SIG-M5 (cell line): ENCODE measurements at regions not wholly inside any gene's neighbourhood (a gene's known extent, or its start where the extent isn't known, plus 50 kb on each side); places are given as distances from the start of the nearest gene placed in this dataset.
"Not testable (repeated sequence)": the region's sequence is repeated elsewhere in the genome, so short reads cannot be mapped to it uniquely, and the experiment has no call there.

Source experiments
- DNase-seq: peaks from one replicate; lab custom pipeline; 2025; lab: John Stamatoyannopoulos, UW

DNA sequence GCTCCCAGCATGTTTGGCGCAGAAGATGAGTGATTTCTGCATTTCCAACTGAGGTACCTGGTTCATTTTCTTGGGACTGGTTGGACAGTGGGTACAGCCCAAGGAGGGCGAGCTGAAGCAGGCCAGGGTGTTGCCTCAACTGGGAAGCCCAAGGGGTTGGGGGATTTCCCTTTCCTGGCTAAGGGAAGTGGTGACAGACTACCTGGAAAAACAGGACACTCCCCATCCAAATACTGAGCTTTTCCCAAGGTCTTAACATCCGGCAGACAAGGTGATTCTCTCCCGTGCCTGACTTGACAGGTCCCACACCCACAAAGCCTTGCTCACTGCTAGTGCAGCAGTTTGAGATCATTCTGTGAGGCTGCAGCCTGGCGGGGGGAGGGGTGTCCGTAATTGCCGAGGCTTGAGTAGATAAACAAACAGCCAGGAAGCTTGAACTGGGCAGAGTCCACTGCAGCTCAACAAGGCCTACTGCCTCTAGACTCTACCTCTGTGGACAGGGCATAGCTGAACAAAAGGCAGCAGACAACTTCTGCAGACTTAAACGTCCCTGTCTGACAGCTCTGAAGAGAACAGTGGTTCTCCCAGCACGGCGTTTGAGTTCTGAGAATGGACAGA, 307.7 kb upstream of the ARSJ start:
- DNase-seq: no peak

DNA sequence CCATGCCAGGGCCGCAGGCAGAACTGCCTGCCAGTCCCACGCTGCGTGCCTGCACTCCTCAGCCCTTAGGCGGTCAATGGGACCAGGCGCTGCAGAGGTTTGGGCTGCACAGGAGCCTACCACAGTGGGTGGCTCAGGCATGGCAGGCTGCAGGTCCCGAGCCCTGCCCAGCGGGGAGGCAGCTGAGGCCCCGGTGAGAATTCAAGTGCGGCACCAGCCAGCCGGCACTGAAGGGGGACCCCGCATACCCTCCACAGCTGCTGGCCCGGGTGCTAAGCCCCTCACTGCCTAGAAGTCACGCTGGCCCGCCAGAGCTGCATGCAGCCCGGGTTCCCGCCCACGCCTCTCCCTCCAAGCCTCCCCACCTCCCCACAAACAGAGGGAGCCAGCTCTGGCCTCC, 302.5 kb upstream of the UGT8 start:
- no peak for DNase-seq

DNA sequence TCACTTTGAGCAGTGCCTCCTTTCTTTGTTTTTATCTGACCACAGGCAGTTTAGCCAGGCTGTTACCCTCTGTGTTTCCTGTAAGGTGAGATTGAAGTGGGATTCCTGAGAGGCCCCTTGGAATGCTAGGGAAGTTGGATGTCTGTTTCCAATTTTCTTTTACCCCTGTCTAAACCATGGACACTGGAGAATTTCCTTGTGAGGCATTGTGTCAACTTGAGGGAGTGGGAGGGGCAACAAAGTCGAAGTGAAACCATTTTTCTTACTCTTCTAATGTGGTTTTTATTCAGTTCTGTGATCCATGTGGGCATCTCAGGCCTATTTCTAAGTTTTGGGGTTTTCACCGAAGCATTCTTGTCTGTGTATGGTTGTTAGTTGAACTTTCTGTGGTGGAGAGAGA, 296.1 kb upstream of the UGT8 start:
- no peak for DNase-seq

DNA sequence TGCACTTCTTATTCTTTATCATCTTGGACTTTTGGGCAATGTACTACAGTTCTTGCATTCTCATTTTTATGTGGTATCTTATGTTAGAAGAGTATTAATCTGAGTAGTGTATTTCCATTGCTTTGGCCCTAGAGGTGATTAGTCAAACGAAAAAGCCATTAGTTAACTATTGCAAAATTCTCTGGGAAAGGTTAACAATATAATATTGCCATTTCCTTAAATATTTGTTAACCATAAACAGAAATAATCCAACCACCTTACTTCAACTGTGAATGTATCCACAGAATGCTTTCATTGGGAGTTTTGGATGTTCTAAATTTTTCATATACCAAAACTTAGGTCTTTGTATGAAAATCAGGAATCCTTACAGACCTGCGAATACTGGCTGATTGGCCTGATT, 294.6 kb upstream of the UGT8 start:
- DNase-seq: no peak

DNA sequence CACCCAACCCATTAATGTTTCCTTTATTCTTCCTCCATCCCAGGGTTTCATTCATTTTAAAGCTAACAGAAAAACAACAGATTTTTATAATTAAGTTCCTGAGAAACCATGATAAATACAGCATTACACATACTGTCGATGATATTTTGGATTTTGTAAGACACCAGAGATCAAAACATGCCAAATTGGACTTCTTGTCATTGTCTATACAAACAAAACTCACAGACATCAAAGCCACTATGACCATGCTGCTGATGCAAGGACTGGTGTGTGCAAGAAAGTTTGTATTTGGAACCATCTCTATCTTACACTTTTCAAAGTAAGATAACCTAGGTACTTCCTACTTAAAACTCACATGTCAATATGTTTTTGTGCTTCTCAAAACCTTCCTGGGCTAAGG, 294.0 kb upstream of the UGT8 start:
- DNase-seq: no peak

DNA sequence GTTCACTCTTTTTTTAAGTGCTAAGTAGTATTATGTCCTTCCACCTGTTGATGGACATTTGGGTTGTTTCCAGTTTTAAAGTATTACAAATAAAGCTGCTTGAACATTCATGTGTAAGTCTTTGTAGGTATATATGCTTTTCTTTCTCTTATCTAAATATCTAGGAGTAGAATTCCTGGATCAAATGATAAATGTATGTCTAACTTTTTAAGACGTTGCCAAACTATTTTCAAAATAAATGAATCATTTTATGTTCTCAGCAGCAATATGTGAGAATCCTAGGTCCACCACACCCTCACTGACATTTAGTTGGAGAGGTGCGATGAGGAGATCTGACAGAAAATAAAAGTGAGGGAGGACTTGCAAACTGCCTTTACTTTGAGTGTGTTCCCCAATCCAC, 291.7 kb upstream of the UGT8 start:
- DNase-seq: no peak

DNA sequence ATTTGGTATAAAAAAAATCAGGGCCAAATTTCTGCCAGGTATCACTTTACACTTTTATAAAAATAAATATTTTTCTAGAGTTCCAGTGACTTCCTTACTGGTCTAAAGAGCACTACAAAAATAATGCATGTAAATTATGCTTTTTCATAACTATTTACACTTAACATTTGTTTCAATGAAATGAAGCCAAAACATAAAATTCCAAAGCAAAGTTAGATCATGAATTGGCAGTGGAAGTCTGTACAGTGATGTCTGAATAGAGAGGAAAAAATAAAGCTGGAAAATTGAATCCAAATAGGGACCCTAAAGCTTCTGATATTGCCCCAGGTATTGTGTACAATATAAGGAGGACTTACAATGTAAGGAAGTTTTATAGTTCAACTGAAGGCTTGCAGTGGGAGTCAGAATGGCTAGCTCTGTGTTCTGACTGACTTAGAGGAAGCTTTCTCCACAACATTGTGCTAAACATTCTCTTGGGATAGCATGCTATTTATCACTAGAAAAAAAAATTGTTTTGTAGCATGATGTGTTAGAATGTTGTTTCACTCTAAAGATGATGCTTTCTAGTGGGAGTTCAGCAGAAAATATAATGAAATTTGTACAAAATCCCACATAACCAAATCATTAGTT, 288.2 kb upstream of the UGT8 start:
- no peak for DNase-seq

DNA sequence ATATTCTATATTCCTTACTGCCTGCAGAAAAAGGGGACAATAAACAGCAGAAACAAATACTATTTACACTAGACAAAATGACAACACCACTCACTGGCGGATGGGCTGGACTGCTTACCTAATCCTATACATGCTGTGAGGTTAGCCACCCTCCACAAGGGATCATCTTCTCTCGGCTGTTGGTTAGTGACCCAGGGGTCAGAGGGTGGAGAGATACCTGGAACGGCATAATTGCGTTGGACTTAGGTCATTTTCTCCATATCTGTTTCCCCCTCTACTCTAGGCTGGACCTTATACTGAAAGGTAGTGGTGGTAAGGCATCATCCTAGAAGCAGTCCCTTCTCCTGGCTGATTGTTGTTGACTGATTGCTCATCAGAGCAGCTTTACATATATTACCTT, 286.8 kb upstream of the UGT8 start:
- no peak for DNase-seq

DNA sequence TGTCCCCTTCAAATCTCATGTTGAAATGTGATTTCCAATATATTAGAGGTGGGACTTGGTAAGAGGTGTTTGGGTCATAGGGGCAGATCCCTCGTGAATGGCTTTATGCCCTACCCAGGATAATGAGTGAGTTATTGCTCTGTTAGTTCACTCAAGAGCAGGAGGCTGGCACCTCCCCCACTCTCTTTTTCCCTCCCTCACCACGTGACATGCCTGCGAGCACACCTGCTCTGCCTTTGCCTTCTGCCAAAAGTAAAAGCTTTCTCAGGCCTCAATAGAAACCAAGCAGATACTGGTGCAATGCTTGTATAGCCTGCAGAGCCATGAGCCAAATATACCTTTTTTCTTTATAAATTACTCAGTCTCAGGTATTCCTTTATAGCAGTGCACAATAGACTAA, 286.3 kb upstream of the UGT8 start:
- DNase-seq: no peak

DNA sequence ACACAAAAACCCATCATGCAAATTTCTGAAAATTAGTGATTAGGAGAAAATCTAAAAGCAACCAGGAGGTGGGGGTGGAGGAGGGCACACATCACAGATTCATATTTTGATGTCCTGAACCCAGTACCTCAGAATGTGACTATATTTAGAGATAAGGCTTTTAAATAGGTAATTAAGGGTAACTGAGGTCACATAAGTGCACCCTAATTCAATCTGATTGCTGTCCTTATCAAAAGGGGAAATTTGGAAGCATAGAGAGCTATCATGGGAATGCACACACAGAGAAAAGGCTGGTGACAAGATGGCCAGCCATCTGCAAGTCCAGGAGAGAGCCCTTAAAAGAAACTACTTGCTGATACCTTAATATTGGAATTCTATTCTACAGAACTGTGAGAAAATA, 281.8 kb upstream of the UGT8 start:
- no peak for DNase-seq

DNA sequence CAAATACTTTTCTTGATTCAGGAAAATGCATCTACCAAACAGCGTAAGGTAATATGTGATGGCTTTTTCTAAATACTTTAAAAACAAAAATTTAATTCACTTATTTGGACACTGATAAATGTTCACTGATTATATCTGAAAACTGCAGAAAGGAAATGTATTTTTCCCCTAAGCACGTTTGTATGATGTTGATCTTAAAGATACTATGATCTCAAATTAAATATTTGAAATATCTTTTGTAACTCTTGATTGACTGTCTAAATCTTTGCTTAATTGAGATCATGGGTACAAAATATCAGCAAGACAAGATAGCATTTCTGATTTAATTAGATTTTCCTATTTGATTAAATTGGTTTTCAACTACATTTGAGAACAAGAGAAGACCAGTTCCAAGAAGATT, 281.0 kb upstream of the UGT8 start:
- no peak for DNase-seq

DNA sequence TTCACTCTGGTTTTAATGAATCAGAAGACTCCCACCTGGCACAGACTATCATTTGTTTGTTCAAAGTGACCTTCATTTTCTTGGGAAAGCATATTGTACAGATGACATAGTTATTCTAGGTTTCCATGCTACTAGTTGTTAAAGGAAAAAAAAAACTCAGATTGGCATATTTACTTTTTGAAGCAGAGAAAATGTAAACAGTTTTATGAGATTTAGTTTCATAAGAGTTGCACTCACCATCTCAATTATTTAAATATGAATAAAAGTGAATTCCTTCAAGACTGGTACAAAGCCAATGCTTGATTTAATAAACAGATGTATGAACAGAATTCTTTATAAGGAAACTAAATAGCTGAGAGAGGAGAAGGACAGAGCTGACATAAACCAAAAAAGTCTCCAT, 280.3 kb upstream of the UGT8 start:
- DNase-seq: no peak

DNA sequence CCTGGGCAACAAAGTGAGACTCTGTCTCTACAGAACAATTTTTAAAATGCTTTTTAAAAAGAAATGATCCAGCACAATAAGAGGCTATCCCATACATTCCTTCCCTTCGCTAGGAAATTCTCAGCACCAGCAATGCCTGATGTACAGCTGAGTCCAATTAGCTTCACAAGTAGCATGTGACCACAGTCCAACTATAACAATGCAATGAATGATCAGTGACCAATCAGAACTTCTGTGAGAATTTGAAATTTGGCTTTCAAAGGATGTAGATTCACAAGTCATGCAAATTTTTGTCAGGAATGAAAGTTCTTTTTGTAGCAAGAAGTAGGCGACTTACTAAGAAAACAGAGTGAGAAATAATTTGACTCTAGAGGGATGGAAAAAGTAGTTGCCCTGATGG, 278.5 kb upstream of the UGT8 start:
- no peak for DNase-seq

DNA sequence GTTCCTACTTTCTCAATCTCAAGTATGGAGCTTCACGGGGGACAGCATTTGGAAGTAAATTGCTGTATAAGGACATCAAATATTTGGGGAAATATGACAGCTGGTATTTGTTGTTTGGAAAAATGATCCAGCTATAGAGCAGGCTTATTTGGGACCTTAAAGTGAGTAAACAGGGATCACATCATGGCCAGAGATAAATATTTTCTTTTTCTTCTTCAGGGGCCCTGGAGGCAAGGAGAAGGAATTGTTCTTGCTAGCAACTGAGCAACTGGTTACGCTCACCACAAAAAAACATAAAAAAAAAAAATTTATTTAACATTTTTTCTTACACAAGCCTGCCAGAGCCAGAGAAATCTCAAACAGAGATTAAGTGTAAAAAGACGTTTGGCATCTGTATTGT, 277.2 kb upstream of the UGT8 start:
- DNase-seq: no peak

DNA sequence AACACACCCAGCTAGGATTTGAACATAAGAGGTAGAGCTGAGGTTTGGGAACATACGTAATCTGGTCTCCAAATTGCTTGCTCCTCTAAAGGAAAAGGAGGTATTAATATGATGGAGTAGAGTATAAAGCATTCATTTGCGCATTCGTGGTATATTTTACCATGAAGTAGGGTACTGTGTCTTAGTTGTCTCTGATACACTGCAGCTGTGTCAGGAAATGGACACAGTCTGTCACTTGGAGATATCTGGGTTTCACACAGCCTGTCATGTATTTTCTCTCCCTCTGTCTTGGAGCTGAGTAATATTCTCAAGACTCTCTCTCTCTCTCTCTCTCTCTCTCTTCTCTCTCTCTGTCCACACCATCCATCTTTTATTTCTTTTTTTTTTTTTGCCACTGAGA, 274.8 kb upstream of the UGT8 start:
- no peak for DNase-seq

DNA sequence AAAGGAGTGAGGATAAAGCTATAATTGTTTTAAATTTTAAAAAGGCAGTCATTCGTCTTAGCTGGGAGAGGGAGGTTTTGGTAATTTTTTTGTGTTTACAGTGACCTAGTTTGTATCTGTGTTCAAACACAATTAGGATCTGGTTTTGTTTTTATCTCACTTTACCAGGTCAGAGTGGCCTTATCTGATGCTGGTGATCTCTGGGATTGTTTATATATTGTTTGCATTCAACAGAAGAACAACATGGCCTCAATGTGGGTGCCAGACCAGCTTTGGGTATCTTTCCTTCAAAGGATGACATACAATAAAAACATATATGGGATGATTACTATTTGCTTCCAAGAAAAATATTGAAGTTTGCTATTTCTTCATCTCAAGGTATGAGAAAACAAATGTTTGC, 272.2 kb upstream of the UGT8 start:
- no peak for DNase-seq

DNA sequence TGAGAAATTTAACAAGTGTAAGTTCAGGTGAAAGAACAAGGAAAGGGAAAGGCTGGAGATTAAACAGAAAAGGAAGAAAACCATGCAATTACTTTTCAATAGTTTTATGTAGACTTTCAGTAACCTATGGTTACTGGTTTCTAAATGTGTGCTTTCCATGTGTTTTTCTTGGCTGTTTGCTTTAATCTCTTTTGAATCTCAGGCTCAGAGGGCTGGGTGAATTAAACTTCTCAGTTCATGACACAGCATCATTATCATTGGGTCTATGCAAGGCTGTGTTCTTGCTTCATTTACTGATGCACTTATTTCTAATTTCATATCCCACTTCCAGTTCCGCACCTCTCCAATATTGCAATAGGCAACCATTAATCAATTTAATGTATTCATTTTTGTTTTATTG, 266.5 kb upstream of the UGT8 start:
- no peak for DNase-seq

DNA sequence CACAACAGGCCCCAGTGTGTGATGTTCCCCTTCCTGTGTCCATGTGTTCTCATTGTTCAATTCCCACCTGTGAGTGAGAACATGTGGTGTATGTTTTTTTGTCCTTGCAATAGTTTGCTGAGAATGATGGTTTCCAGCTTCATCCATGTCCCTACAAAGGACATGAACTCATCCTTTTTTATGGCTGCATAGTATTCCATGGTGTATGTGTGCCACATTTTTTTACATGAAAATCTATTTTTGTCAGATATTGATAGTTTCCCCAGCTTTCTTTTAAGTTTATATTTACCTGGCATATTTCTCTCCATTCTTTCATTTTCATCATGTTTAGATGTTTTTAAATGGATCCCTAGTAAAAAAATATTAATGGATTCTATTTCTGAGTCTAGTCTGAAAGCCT, 264.2 kb upstream of the UGT8 start:
- not testable (repeated sequence) for DNase-seq

DNA sequence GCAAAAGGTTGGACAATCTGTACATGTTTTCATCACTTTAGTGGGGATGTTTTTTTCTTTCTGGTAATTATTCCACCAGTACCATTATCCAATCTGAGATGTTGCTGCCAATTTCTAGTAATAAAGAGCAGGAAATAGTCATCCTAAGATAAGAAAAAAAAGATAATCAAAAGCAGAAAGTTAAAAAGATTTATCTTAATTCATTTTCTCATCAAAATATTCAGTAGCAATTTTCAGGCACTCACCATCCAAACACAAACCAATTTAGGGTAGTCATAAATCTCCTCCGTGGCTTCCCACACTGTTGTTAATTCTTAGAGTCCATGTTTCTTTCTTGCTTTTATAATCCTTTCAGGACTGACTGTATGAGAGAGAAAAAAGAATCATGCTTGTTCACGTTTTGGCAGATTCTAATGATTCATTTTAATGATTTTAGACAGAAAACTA, 263.7 kb upstream of the UGT8 start:
- no peak for DNase-seq

DNA sequence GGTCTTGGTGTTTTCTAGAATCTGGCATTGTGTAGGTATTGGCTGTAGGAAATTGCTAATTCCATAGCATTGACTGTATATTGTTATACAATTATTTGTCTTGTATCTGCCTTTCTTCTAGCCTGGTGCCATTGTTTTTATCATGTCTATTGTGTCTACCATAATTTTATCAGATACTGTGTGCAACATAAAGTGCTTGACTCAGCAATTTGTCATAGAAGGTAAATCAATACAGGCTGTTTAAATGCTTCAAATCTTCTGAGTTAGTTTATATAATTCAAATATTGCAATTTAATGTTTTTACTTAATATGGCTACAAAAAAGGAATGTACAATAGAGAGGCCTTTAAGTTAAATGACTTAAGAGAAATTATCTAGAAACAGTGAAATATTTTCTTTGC, 263.3 kb upstream of the UGT8 start:
- no peak for DNase-seq

DNA sequence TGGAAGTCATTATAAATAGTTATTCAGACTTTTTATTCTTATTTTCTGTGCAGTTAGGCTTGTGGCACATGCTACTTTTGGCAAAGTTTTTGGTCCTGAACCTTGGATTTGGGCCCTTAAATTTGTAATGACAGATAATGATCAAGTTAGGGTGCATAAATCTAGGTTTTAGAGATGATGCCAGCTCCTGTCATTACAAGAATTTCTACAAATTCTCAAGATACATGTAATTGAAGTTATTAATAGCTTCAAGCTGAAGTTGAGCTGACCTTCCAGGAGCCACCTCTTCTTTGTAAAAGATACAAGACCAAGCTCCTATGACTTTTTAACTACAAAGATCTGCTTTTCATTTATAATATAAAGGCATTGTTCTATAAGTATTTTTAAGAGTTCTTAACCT, 255.6 kb upstream of the UGT8 start:
- DNase-seq: no peak

DNA sequence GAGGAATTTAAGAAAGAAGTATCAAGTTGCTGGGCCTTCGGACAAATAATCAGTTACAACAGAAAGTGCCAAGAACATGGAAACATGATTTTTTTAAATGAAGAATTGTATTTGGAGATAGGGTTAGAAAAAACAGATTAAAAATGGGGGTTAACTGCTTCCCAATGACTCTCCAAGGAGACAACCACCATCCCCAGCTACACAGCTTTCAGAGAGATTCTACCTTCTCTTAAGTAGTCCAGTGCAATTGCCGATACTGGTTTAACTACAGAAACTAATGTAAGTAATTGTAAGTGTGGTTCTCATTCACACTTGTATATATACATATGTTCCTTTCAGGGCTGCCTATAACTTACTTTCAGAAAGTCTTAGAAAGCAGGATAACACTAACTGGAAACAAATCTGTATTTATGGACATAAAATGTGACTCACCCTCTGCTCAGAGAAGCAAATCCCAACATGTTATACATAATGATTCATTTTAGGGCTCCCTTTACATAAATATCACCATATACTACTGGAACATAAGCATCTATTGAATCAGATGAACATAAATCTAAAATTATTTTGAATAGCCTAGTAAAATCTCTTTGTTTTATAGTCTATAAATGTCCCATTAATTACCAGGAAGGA, 248.9 kb upstream of the UGT8 start:
- no peak for DNase-seq

DNA sequence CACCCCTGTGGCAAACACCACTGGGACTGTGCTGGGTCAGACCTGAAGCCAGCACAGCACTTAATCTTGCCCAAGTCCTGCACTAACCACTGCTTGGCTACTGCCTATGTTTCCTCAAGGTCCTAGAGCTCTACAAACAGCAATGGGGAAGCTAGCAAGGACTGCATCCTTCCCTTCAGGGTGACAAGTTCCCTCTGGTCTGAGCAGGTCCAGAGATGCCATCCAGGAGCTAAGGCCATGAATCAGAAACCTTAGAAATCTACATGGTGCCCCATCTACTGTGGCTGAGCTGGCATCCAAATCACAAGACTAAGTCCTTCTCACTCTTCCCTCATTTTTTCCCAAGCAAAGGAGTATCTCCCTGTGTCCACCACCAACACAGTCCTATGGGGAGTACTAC, 239.7 kb upstream of the UGT8 start:
- no peak for DNase-seq

DNA sequence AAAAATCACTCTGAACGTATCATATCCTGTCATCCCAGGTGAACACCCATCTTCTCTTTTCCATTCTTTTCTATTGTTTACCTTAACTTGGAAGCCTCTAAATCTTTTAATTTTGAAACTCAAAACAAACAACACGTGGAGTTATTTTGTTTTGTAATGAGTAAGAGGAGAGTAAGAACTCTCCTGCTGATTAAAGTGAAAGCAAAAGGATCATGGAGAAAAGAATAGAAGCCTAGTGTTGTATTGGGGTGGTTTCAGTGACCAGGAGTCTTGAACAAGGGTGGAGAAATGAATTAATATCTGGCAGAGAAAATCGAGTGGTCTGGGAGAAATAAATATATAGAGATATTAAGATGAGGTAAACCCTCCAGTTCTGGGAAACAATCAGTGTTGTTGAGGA, 237.4 kb upstream of the UGT8 start:
- no peak for DNase-seq
